ENCODE measurements at regions not wholly inside any gene's neighbourhood (a gene's known extent, or its start where the extent isn't known, plus 50 kb on each side); places are given as distances from the start of the nearest gene placed in this dataset.

GRCh38 chr4:17315459-17315858 is 196.4 kb downstream of the QDPR start:
- intact Hi-C loops (cut with DNase I) = no loop called here
- peak; percentile 20 for ATAC-seq
- Histone ChIP-seq H3K27me3 (no peaks in the 10 kb centered on the region), H3K9me3 (no peaks in the 10 kb centered on the region), H3K4me3 (no peak overlapping the region), H3K4me1 (no peaks in the 10 kb centered on the region), H3K27ac (no peak overlapping the region), H3K36me3 (no peaks in the 10 kb centered on the region)
- no peak for TF ChIP-seq CTCF (IDR thresholded peaks at IDR 0.05)
- no peak for DNase-seq

GRCh38 chr4:17313194-17313593 is 198.7 kb downstream of the QDPR start:
- no peak for TF ChIP-seq CTCF (IDR thresholded peaks at IDR 0.05)
- H3K27me3 ChIP-seq = no peaks in the 10 kb centered on the region
- no peaks in the 10 kb centered on the region for H3K9me3 ChIP-seq

GRCh38 chr4:17310269-17310652 is 201.6 kb downstream of the QDPR start:
- DNase-seq (no peak), ATAC-seq (no peak)
- Histone ChIP-seq H3K27ac (no peak overlapping the region), H3K36me3 (no peaks in the 10 kb centered on the region), H3K9me3 (no peaks in the 10 kb centered on the region), H3K4me3 (no peak overlapping the region), H3K27me3 (no peaks in the 10 kb centered on the region), H3K4me1 (no peaks in the 10 kb centered on the region)
- no peak for TF ChIP-seq CTCF (IDR thresholded peaks at IDR 0.05)
- intact Hi-C loops (cut with DNase I) = no loop called here

More at GRCh38 chr4:17313194-17313593, 198.7 kb downstream of the QDPR start:
- no peak for ATAC-seq
- H3K4me3 ChIP-seq = no peak overlapping the region
- no peak overlapping the region for H3K27ac ChIP-seq
- H3K36me3 ChIP-seq = no peaks in the 10 kb centered on the region
- intact Hi-C loops (cut with DNase I) = no loop called here
- no peak for DNase-seq
- H3K4me1 ChIP-seq = no peaks in the 10 kb centered on the region

GRCh38 chr4:17309567-17310268 is 202.2 kb downstream of the QDPR start:
- H3K36me3 ChIP-seq = no peaks in the 10 kb centered on the region
- no peaks in the 10 kb centered on the region for H3K27me3 ChIP-seq
- ATAC-seq (no peak), DNase-seq (no peak)
- TF ChIP-seq CTCF (IDR thresholded peaks at IDR 0.05) = no peak
- no peaks in the 10 kb centered on the region for H3K9me3 ChIP-seq
- no peak overlapping the region for H3K27ac ChIP-seq
- H3K4me1 ChIP-seq = no peaks in the 10 kb centered on the region
- intact Hi-C loops (cut with DNase I) = no loop called here
- no peak overlapping the region for H3K4me3 ChIP-seq

GRCh38 chr4:17301869-17302268 is 210.0 kb downstream of the QDPR start:
- H3K36me3 ChIP-seq = no peaks in the 10 kb centered on the region

More at GRCh38 chr4:17301869-17302268, 210.0 kb downstream of the QDPR start:
- Histone ChIP-seq H3K27me3 (no peaks in the 10 kb centered on the region), H3K4me3 (no peak overlapping the region), H3K27ac (no peak overlapping the region), H3K9me3 (no peaks in the 10 kb centered on the region), H3K4me1 (no peaks in the 10 kb centered on the region)
- TF ChIP-seq CTCF (IDR thresholded peaks at IDR 0.05) = no peak
- intact Hi-C loops (cut with DNase I) = no loop called here
- DNase-seq = no peak
- ATAC-seq = no peak

Measured in upper lobe of right lung (tissue), 1 donor.